DMS79 treated with DMSO at 0.1 percent for 48 hours (cell line): ENCODE measurements at regions not wholly inside any gene's neighbourhood (a gene's known extent, or its start where the extent isn't known, plus 50 kb on each side); places are given as distances from the start of the nearest gene placed in this dataset.
"Not testable (repeated sequence)": the region's sequence is repeated elsewhere in the genome, so short reads cannot be mapped to it uniquely, and the experiment has no call there.

Experiments used
- DNase-seq: peaks from one replicate; lab custom pipeline; 2025; lab: John Stamatoyannopoulos, UW

DNA sequence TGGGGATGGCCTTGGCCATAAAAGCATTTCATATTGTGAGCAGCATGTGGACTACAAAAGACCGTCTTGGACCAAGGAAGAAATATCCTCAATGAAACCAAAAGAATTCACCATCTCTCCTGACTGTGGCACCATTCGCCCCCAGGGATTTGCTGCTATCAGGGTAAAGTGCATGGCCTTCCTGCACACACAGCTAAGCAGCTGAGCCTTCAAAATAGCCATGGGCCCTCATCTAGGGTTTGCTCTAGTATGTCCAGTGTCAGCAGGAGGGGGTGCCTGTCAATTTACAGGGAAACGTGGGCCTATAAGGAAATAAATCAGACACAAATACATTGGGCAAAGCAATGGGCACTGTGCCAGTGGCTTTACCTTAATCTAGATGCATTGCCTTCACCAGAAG, 296.6 kb upstream of the NBPF12 start:
- DNase-seq: not testable (repeated sequence)

DNA sequence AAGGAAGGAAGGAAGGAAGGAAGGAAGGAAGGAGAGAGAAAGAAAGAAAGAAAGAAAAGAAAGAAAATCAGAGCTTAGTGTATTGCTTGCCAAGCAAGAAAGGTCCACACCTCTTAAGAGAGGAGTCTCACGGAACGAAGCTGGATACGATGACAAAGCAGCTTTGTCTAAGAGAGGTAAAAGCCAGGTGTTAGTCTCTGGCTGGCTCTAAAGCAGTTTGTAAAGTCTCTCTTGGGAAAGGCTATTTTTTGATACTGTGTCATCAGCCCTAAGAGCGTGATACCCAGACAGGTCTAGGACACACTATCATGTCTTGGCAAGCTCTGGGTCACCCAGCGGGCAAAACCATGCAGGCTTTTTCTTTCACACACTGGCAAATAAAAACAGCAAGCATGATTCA, 297.5 kb upstream of the NBPF12 start:
- not testable (repeated sequence) for DNase-seq

DNA sequence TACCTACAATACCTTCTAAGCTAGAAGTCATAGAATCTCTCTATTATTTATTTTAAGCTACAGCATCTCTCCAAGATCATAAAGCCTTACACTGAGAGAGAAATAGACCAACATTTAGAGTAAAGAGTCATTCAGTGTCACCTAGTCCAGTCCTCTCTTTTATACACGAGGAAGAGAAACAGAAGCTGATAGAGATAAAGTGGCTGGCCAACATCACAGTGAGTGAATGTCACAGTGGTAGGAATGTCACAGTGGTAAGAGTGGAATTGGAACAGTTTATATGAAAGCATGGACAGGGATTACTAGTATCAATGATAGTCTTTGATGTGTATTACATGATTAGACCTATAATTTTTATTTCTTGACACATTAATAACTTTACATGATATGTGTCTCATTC, 307.8 kb upstream of the NBPF12 start:
- DNase-seq: not testable (repeated sequence)

DNA sequence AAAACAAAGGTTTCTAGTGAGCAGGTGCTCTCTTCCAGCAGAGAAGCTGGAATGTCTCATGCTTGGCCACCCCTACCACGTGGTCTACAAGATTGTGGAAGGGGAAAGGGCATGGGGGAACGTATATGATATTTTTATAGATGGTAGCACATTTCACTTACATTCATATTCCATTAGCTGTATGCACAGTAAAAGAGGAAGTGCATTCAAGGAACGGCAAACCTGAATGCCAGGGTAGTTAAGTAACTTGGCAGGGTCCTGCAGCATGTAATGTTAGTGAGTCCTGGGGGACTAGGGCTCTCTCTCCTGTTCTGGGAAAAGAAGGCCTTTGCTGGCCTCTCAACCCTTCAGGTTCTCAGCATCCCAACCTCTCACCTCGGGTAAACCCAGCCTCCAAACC, 319.5 kb upstream of the NBPF12 start:
- DNase-seq: not testable (repeated sequence)

DNA sequence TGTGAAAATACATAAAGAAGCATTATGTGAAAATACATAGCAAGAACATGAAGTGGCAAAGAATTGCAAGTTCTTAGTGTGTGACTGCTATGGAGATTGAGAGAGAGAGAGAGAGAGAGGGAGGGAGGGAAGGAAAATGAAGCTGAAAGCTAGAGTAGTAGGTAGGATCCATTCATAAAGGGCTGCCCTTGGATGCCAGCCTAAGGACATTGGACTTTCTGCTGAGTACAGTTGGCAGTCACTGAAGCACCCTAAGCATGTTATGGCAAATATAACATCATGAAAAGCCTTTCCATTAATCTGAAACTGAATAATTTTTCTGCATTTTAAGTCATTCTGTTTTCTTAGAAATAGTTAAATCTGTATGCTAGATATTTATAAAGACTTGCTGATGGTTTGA, 333.4 kb upstream of the NBPF12 start:
- not testable (repeated sequence) for DNase-seq

DNA sequence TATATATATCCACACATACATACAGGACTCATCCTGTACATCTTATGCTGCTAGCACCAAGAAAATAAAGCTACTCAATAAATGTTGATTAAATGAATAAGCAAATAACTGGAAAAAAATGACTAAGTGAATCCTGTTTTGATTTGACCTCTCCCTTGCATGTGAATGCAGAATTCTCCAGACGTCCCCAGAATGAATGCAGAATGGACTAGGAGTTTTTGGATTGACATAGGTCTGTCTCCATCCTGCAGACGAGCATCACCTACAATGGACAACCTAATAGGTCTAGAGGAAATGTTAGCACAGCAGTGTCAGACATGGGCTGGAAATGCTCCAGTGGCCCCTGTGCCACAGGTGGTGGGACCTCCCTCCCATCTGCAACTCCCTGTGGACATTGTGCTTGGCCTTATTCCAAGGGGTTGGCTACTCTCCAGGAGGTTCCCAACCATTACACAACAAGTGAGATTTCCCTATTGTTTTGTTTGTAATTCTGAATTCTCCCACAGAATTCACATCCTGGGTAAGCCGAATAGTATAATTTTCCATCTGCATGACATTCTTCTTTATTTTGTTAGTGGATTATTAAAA, 337.3 kb upstream of the NBPF12 start:
- not testable (repeated sequence) for DNase-seq

DNA sequence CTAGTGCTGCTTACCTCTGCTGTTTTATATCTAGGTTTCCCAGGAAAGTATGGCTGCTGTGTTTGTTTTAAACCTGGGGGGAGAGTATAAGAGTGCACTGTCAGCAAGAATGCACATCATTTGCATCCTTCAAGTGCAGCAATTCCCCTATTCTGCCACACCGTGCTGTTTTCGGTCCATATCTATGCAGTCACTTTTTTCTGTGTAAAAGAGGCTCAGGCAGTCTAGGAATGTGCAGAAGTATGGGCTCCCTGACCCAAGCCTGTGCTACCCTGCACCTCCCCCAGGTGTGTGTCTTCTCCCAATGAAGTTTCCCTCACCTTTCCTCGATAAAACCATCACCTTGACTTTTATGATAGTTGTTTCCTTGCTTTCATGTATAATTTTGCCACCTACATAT, 338.2 kb upstream of the NBPF12 start:
- DNase-seq: not testable (repeated sequence)

DNA sequence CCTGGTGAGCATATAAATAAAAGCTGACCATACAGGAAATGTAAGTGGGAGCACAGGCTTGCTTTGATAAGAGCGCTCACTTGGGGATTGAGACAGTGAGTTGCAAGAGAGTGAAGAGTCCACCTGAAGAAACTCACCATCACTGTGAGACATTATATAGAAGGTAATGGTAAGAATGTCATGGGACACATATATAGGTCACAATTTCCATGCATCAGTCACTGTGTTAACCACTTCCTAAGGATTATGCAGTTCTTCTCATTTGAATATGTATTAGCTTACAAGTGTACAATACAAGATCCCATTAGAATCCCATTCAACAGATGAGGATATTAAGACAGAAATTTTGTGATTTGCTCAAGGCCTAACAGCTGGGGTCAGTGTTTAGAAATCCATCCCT, 352.4 kb upstream of the NOTCH2NLA start:
- not testable (repeated sequence) for DNase-seq

DNA sequence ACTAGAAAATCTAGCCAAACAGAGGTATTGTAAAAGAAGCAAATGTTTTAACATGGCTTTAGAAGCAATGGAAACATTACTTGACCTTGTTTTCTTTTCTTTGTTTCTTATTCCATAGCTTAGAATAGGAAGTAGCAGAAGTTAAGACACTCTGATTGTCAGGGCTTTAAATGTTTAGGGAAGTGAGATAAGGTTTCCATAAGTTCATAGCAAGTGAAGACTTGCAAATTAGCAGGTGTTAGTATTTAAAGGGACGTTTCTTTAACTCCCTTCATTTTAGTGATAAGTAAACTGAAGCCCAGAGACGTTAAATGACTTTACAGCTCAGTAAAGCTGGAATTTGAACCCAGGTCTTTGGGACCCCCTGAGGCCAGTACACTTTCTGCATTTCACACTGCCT, 338.7 kb upstream of the NOTCH2NLA start:
- not testable (repeated sequence) for DNase-seq

DNA sequence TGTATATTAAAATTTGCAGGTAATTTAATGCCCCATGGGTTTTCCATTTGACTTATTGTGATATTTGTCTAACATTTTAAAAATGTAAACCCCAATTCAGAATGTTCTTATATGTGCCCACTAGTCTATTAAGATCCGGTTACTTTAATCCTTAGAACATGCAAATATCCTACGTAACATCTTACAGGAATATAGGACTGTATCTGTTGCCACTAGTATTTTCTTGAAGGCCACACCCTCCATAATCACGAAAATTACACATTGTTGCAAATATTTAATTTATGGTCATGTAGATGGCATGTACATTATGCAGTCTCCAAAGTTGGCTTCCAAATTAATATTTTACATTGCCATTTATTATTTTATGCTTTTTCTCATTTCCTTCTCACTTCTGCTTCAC, 329.2 kb upstream of the NOTCH2NLA start:
- not testable (repeated sequence) for DNase-seq

DNA sequence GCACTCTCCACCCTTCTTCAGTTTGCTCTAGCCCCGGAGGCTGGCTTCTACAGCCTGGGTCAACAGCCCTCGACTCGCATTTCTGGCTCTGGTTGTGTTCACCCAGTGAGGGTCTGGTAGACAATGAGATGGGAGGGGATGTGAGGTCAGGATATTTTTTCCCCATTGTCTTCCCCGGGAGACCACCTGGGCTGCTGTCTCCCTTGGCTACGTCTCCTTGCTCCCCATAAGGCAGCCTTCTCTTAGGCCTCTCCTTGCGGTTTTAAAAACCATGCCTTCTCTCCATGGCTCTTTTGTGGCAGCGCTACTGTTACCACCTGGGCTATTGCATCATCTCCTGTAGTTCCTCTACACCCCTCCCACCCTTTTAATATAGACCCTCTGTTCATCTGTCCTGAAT, 327.6 kb upstream of the NOTCH2NLA start:
- DNase-seq: not testable (repeated sequence)

DNA sequence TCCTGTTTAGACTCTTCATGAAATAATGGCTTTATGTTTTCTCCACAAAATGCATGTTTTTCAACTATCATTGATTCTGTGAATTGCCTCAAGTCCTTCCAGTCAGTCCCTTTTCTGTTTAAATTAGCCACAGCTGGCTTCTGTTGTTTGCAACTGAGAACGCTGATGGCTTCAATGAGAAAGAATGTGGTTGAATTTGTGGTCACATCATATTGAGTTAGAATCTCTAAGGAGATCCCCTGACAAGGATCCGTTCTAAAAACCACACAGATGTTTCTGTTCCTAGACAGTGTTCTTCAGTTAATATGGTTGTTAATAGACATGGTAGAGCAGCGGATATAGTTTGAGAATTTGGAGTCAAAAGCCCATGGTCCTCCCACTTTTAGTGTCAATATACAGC, 323.6 kb upstream of the NOTCH2NLA start:
- DNase-seq: not testable (repeated sequence)

DNA sequence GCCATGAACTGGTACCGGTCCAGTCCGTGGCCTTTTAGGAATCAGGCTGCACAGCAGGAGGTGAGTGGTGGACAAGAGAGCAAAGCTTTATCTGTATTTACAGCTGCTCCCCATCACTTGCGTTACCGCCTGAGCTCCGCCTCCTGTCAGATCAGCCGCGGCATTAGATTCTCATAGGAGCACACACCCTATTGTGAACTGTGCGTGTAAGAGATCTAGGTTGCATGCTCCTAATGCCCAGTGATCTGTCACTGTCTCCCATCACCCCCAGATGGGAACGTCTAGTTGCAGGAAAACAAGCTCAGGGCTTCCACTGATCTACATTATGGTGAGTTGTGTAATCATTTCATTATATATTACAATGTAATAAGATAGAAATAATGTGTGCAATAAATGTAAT, 319.9 kb upstream of the NOTCH2NLA start:
- not testable (repeated sequence) for DNase-seq

DNA sequence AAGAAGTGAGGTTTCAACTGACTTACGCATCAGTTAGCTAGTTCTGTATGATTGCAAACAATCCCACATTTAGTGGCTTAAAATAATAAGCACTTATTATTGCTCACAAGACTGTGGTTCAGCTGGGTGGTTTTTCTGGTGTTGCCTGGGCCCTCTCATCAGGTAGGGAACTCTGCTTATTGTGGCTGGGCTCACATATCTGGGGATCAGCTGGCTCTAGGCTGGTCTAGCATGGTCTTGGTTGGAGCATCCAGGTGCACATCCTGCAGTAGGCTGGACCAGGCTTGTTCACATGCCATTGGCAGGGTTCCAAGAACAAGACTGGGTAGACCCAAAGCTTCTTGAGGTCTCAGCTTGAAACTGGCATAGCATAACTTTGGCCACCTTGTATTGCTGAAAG, 317.4 kb upstream of the NOTCH2NLA start:
- DNase-seq: not testable (repeated sequence)

DNA sequence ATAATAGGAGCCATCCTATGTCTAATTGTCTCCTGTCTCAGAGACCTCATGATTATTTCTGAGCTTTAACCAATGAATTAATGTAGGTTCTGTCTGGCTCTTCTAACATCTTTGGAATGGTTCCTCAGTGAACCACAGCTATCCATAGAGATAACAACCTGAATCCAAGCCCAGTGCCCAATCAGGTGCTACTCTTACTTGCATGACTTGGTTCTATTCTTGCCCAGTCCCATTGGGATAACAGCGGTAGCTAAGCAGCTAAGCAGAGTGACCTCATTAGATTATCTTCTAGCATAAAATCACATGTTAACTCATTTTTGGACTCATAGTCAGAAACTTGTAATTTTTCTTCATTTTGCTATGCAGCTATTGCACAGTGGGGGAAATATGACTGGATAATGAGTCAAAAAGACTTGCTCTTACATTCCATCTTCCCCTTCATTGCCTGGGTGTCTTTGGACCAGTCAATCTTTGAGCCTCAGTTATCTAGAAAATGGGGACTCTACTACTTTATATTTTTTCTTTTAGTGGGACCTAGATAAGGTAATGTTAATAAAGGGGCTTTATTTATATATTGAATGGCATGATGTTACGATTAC, 309.1 kb upstream of the NOTCH2NLA start:
- not testable (repeated sequence) for DNase-seq

DNA sequence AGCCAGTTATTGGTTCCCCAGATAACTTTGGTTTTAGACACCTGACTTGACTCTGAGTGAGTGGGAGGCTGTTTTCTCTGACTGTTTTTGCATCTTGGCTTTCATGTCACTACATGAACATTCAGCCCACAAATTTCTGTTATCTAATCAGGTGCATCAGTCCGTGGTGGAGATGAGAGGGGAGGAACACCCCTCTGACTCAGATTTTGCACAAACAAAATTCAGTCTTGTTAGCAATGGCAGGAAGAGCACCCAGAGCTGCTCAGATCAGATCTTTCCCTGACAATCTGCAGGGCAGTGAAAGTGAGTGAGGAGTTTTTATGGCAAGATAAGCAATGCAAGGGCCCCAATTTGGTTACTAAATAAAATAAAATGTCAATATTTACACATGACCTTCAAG, 307.2 kb upstream of the NOTCH2NLA start:
- DNase-seq: not testable (repeated sequence)

DNA sequence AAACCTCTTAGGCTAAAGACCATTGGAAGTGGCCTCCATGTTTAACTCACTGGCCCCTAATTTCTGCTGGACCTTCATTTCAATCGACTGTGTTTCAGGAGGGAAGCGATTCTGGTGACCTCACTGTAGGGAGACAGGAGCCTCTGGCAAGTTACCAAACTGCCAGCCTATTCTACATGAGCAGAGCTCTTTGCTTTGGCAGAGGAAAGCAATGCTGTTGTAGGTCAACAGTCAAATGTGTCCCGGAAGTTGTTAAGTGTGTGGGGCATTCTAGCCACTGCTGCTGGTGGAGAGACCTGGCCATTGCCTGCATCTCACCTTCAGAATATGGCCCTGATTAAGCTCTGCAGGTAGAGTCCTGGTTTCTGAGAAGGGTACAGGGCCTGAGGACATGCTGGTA, 306.8 kb upstream of the NOTCH2NLA start:
- not testable (repeated sequence) for DNase-seq

DNA sequence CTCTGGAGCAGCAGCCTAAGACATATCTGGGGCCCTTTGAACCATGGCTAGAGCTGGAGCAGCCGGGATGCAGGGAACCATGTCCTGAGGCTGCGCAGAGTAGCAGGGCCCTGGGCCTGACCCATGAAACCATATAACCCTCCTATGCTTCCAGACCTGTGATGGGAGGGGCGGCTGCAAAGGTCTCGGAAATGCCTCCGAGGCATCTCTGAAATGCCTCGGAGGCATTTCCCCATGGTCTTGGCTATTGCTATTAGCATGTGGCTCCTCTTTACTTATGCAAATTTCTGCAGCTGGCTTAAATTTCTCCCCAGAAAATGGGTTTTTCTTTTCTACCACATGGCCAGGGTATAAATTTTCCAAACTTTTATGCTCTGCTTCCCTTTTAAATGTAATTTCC, 302.1 kb upstream of the NOTCH2NLA start:
- not testable (repeated sequence) for DNase-seq

DNA sequence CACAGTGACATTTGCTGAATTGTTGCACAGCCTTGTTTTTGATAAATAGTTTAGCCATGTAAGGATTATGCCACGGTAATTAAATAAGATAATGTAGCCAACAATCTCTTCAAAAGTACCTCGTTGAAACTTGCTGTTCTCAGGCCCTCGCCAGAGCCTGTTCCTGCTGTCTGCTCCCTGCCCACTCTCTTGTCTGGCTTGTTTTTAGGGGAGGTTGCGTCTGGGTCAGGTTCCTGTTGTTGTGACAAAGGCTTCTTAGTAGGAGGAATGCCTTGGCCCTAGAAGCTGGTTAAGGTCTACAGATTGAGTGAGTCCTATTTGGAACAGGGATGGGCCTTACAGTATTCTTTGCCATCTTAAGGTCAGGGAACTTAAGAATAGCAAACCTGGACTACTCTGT, 294.0 kb upstream of the NOTCH2NLA start:
- DNase-seq: not testable (repeated sequence)

DNA sequence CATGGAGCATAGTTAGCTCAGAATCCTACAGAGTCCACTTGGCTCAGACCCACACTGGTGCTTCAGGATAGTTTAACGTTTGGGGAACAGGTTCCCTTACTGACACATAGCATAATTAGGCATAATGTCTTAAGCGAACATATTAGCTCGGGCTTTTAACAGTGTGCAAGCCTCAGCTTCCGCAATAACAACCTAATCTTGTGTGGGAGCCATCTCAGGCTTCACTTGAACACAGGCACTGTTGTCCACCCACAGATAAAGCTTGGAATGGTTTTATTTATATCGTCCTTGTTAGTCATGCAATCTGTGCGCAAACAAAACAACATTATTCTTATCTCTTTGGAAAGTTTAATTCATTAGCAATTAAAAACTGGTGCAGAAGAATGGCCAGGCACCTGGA, 293.5 kb upstream of the NOTCH2NLA start:
- DNase-seq: not testable (repeated sequence)

DNA sequence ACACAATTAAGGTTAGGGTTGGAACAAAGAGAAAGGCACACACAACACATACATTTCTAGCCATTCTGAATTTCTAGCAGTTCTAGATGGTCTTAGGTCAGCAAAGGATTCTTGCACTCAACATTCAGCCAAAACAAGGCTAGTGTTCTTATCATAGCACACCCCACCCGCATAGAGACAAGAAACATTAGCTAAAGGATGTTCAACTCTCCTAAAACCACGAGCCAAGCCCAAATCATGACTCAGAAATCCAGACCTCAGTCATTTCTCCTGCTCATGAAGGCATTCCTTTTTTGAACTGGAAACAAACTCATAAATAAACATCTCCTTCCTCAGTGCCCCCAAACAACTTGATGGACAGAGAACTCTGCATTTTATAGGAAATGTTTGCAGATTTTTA, 293.0 kb upstream of the NOTCH2NLA start:
- not testable (repeated sequence) for DNase-seq

DNA sequence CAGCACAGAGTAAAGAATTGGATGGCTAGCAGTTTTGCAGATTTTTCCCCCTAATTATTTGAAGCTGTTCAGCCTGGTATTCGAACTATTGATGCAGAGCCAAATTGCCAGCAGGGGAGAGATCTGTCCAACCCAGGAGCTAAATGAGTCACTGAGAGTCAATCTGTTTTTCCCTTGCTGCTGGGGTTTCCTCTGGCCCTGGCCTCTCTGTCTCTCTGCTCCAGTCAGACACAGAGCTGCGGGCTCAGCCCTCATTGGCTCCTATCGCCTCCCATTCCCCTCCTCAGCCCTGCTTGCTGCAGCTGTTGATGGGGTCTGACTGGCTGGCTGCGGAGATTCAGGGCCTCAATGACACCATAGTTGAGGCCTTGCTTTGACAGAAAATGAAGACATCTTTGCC, 284.9 kb upstream of the NOTCH2NLA start:
- DNase-seq: not testable (repeated sequence)

DNA sequence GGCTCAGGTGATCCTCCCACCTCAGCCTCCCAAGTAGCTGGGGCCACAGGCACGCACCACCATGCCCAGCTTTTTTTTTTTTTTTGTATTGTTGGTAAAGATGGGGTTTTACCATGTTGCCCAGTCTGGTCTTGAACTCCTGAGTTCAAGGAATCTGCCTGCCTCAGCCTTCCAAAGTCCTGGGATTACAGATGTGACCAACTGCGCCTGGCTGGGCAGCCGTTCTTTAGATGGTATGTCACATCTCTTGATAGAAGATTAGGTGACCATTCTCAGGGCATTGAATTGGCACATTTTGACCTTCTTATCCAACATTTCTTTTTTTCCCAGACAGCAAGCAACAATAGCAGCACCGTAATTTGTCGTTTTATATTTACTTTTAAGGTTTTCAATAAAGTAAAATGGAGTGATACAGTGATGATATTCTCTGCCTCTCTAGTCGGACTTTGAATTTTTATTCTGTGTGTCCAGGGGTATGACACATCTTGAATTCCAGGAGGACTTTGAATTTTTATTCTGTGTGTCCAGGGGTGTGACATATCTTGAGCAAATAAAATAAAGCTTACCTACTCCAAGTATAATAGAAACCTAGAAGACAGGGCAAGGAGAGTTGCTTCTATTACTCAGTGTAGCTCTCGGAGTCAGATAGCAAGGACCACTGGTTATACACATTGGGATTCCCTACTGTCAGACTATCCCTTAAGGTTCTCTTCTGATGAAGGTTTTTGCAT, 282.4 kb upstream of the NOTCH2NLA start:
- not testable (repeated sequence) for DNase-seq
